ENCODE measurements at regions not wholly inside any gene's neighbourhood (a gene's known extent, or its start where the extent isn't known, plus 50 kb on each side); places are given as distances from the start of the nearest gene placed in this dataset.

GRCh38 chr12:24175929-24176328, 226.5 kb upstream of the SOX5 start:
- Histone ChIP-seq H2BK15ac (ENCODE audit: low read length) (no peak overlapping the region), H3K23ac (ENCODE audit: low read depth, low read length, poor library complexity) (no peak overlapping the region), H2BK12ac (ENCODE audit: low read length) (no peak overlapping the region), H3K9me3 (replicated peaks in 1 of 2; ENCODE audit: control insufficient read depth in 2 of 2, insufficient read depth in 1 of 2, low read depth in 1 of 2, low read length in 2 of 2) (no peaks in the 10 kb centered on the region), H2BK120ac (ENCODE audit: low read depth, low read length) (no peak overlapping the region), H3K4ac (ENCODE audit: low read length) (no peak overlapping the region), H3K27ac (replicated peaks; ENCODE audit: low read length) (no peak overlapping the region), H3K4me2 (ENCODE audit: insufficient read depth, low read length, poor library complexity, severe bottlenecking) (no peak overlapping the region), H3K4me1 (ENCODE audit: control insufficient read depth in 2 of 2, insufficient read depth in 1 of 2, low read depth in 1 of 2, low read length in 2 of 2) (no peaks in the 10 kb centered on the region), H3K18ac (ENCODE audit: low read length) (no peak overlapping the region), H2AK5ac (ENCODE audit: low read depth, low read length) (no peak overlapping the region), H3K27me3 (ENCODE audit: control insufficient read depth in 3 of 3, insufficient read depth in 3 of 3, low read depth in 1 of 3, low read length in 3 of 3) (no peaks in the 10 kb centered on the region), H2BK5ac (ENCODE audit: low read length) (no peak overlapping the region), H4K91ac (ENCODE audit: low read depth, low read length, poor library complexity) (no peak overlapping the region), H3K9ac (ENCODE audit: low read depth, low read length, poor library complexity) (no peak overlapping the region), H3K36me3 (replicated peaks in 1 of 2; ENCODE audit: control insufficient read depth in 2 of 2, insufficient read depth in 2 of 2, low read length in 2 of 2) (no peaks in the 10 kb centered on the region), H2AFZ (ENCODE audit: low read length) (no peak overlapping the region), H3K14ac (ENCODE audit: low read length) (no peak overlapping the region), H4K8ac (ENCODE audit: low read depth, low read length) (no peak overlapping the region), H3K79me1 (ENCODE audit: low read depth, low read length) (no peaks in the 10 kb centered on the region), H3K4me3 (ENCODE audit: low read length in 2 of 2) (no peak overlapping the region)
- no CpG with 5 or more reads among the region's 4 CpGs for WGBS, 2 donors (ENCODE audit: extremely low coverage in 2 of 2, insufficient read length in 2 of 2, insufficient replicate concordance in 1 of 2)
- DNase-seq (ENCODE audit: low spot score) = no peak

GRCh38 chr12:24175284-24175683, 225.8 kb upstream of the SOX5 start:
- H2BK12ac ChIP-seq (ENCODE audit: low read length) = no peak overlapping the region
- DNase-seq (ENCODE audit: low spot score) = no peak
- H4K8ac ChIP-seq (ENCODE audit: low read depth, low read length) = no peak overlapping the region
- no peaks in the 10 kb centered on the region for H3K4me1 ChIP-seq (ENCODE audit: control insufficient read depth in 2 of 2, insufficient read depth in 1 of 2, low read depth in 1 of 2, low read length in 2 of 2)
- no peak overlapping the region for H3K18ac ChIP-seq (ENCODE audit: low read length)
- H3K9me3 ChIP-seq (replicated peaks in 1 of 2; ENCODE audit: control insufficient read depth in 2 of 2, insufficient read depth in 1 of 2, low read depth in 1 of 2, low read length in 2 of 2) = no peaks in the 10 kb centered on the region
- no peak overlapping the region for H3K9ac ChIP-seq (ENCODE audit: low read depth, low read length, poor library complexity)
- H3K4ac ChIP-seq (ENCODE audit: low read length) = no peak overlapping the region
- no peak overlapping the region for H3K4me2 ChIP-seq (ENCODE audit: insufficient read depth, low read length, poor library complexity, severe bottlenecking)
- H4K91ac ChIP-seq (ENCODE audit: low read depth, low read length, poor library complexity) = no peak overlapping the region
- no peak overlapping the region for H2AFZ ChIP-seq (ENCODE audit: low read length)
- no peak overlapping the region for H2BK5ac ChIP-seq (ENCODE audit: low read length)
- H3K27ac ChIP-seq (replicated peaks; ENCODE audit: low read length) = no peak overlapping the region
- no peak overlapping the region for H3K4me3 ChIP-seq (ENCODE audit: low read length in 2 of 2)
- no CpG with 5 or more reads among the region's 2 CpGs for WGBS, 2 donors (ENCODE audit: extremely low coverage in 2 of 2, insufficient read length in 2 of 2, insufficient replicate concordance in 1 of 2)
- H3K27me3 ChIP-seq (ENCODE audit: control insufficient read depth in 3 of 3, insufficient read depth in 3 of 3, low read depth in 1 of 3, low read length in 3 of 3) = no peaks in the 10 kb centered on the region
- no peak overlapping the region for H2BK120ac ChIP-seq (ENCODE audit: low read depth, low read length)
- no peaks in the 10 kb centered on the region for H3K36me3 ChIP-seq (replicated peaks in 1 of 2; ENCODE audit: control insufficient read depth in 2 of 2, insufficient read depth in 2 of 2, low read length in 2 of 2)
- H3K79me1 ChIP-seq (ENCODE audit: low read depth, low read length) = no peaks in the 10 kb centered on the region
- H2BK15ac ChIP-seq (ENCODE audit: low read length) = no peak overlapping the region
- no peak overlapping the region for H3K14ac ChIP-seq (ENCODE audit: low read length)
- no peak overlapping the region for H2AK5ac ChIP-seq (ENCODE audit: low read depth, low read length)
- H3K23ac ChIP-seq (ENCODE audit: low read depth, low read length, poor library complexity) = no peak overlapping the region

- Histone ChIP-seq H3K23ac (ENCODE audit: low read depth, low read length, poor library complexity) (no peak overlapping the region), H3K4ac (ENCODE audit: low read length) (no peak overlapping the region), H3K4me3 (ENCODE audit: low read length in 2 of 2) (no peak overlapping the region), H3K27me3 (ENCODE audit: control insufficient read depth in 3 of 3, insufficient read depth in 3 of 3, low read depth in 1 of 3, low read length in 3 of 3) (no peaks in the 10 kb centered on the region), H2AFZ (ENCODE audit: low read length) (no peak overlapping the region), H3K36me3 (replicated peaks in 1 of 2; ENCODE audit: control insufficient read depth in 2 of 2, insufficient read depth in 2 of 2, low read length in 2 of 2) (no peaks in the 10 kb centered on the region), H3K79me1 (ENCODE audit: low read depth, low read length) (no peaks in the 10 kb centered on the region), H2BK12ac (ENCODE audit: low read length) (no peak overlapping the region), H3K27ac (replicated peaks; ENCODE audit: low read length) (no peak overlapping the region), H3K4me2 (ENCODE audit: insufficient read depth, low read length, poor library complexity, severe bottlenecking) (no peak overlapping the region), H4K8ac (ENCODE audit: low read depth, low read length) (no peak overlapping the region), H3K14ac (ENCODE audit: low read length) (no peak overlapping the region), H2BK15ac (ENCODE audit: low read length) (no peak overlapping the region), H2AK5ac (ENCODE audit: low read depth, low read length) (no peak overlapping the region), H3K18ac (ENCODE audit: low read length) (no peak overlapping the region), H4K91ac (ENCODE audit: low read depth, low read length, poor library complexity) (no peak overlapping the region), H3K4me1 (ENCODE audit: control insufficient read depth in 2 of 2, insufficient read depth in 1 of 2, low read depth in 1 of 2, low read length in 2 of 2) (no peaks in the 10 kb centered on the region), H2BK120ac (ENCODE audit: low read depth, low read length) (no peak overlapping the region), H3K9me3 (replicated peaks in 1 of 2; ENCODE audit: control insufficient read depth in 2 of 2, insufficient read depth in 1 of 2, low read depth in 1 of 2, low read length in 2 of 2) (no peaks in the 10 kb centered on the region), H3K9ac (ENCODE audit: low read depth, low read length, poor library complexity) (no peak overlapping the region), H2BK5ac (ENCODE audit: low read length) (no peak overlapping the region)
- DNase-seq (ENCODE audit: low spot score) = no peak
- WGBS, 2 donors (ENCODE audit: extremely low coverage in 2 of 2, insufficient read length in 2 of 2, insufficient replicate concordance in 1 of 2) = no CpG with 5 or more reads among the region's 7 CpGs
Observed at GRCh38 chr12:24173067-24173466, 223.6 kb upstream of the SOX5 start.

GRCh38 chr12:24172773-24173066, 223.2 kb upstream of the SOX5 start:
- Histone ChIP-seq H2BK15ac (ENCODE audit: low read length) (no peak overlapping the region), H2AK5ac (ENCODE audit: low read depth, low read length) (no peak overlapping the region), H3K4me2 (ENCODE audit: insufficient read depth, low read length, poor library complexity, severe bottlenecking) (no peak overlapping the region), H2AFZ (ENCODE audit: low read length) (no peak overlapping the region), H3K27me3 (ENCODE audit: control insufficient read depth in 3 of 3, insufficient read depth in 3 of 3, low read depth in 1 of 3, low read length in 3 of 3) (no peaks in the 10 kb centered on the region), H3K27ac (replicated peaks; ENCODE audit: low read length) (no peak overlapping the region), H4K91ac (ENCODE audit: low read depth, low read length, poor library complexity) (no peak overlapping the region), H2BK12ac (ENCODE audit: low read length) (no peak overlapping the region), H3K23ac (ENCODE audit: low read depth, low read length, poor library complexity) (no peak overlapping the region), H3K9me3 (replicated peaks in 1 of 2; ENCODE audit: control insufficient read depth in 2 of 2, insufficient read depth in 1 of 2, low read depth in 1 of 2, low read length in 2 of 2) (no peaks in the 10 kb centered on the region), H3K4me3 (ENCODE audit: low read length in 2 of 2) (no peak overlapping the region), H3K14ac (ENCODE audit: low read length) (no peak overlapping the region), H2BK5ac (ENCODE audit: low read length) (no peak overlapping the region), H3K18ac (ENCODE audit: low read length) (no peak overlapping the region), H2BK120ac (ENCODE audit: low read depth, low read length) (no peak overlapping the region), H3K4ac (ENCODE audit: low read length) (no peak overlapping the region), H3K36me3 (replicated peaks in 1 of 2; ENCODE audit: control insufficient read depth in 2 of 2, insufficient read depth in 2 of 2, low read length in 2 of 2) (no peaks in the 10 kb centered on the region), H3K9ac (ENCODE audit: low read depth, low read length, poor library complexity) (no peak overlapping the region), H3K4me1 (ENCODE audit: control insufficient read depth in 2 of 2, insufficient read depth in 1 of 2, low read depth in 1 of 2, low read length in 2 of 2) (no peaks in the 10 kb centered on the region), H3K79me1 (ENCODE audit: low read depth, low read length) (no peaks in the 10 kb centered on the region), H4K8ac (ENCODE audit: low read depth, low read length) (no peak overlapping the region)
- DNase-seq (ENCODE audit: low spot score) = no peak
